HUDEP-2 (cell line): ENCODE measurements at regions not wholly inside any gene's neighbourhood (a gene's known extent, or its start where the extent isn't known, plus 50 kb on each side); places are given as distances from the start of the nearest gene placed in this dataset.

Source experiments
- DNase-seq, 76 experiments: peaks; one replicate each; lab custom pipeline; 2025; ENCODE audit not compliant: unreplicated experiment in 76 of 76; lab: John Stamatoyannopoulos, UW

GRCh38 chr2:234546770-234547169, 49.9 kb upstream of the ARL4C start:
- DNase-seq = no peak
